CD4-positive, alpha-beta T cell (primary cell): ENCODE measurements at regions not wholly inside any gene's neighbourhood (a gene's known extent, or its start where the extent isn't known, plus 50 kb on each side); places are given as distances from the start of the nearest gene placed in this dataset.

Experiments
- ATAC-seq: fragments of 200-7000 bp; cut with Tn5 transposase; one replicate; pipeline ENCODE4 v1.10.0; 2022; ENCODE audit warnings: mild to moderate bottlenecking; ENCODE audit not compliant: poor library complexity
- CTCF ChIA-PET: fragments of 350-600 bp; sonication (Branson Sonifier 250); formaldehyde crosslinking; loops from one replicate; lab custom pipeline; 2021; ENCODE audit warnings: antibody characterized with exemption, inconsistent platforms; lab: Charles Lee
- POLR2A ChIA-PET: fragments of 350-600 bp; sonication (Branson Sonifier 250); formaldehyde crosslinking; loops from one replicate; lab custom pipeline; 2021; ENCODE audit warnings: antibody characterized with exemption, inconsistent platforms; lab: Charles Lee
- DNase-seq, 14 experiments: peaks; one replicate each; pipeline ENCODE4 v3.0.0-alpha.2; 2013 to 2020; ENCODE audit warnings: mixed read lengths in 2 of 14
- H3K27ac ChIP-seq, 2 donors: one replicate each; pipeline versions ENCODE4 v1.5.1 to v1.7.0; 2013; ENCODE audit warnings: low read length in 2 of 2, low read depth in 1 of 2, mild to moderate bottlenecking in 1 of 2
- H3K27me3 ChIP-seq, 2 experiments: 1 replicate in 1 of 2; 2 replicates in 1 of 2; pipeline versions ENCODE4 v1.6.1 to v1.7.0; 2013; ENCODE audit warnings: low read length in 2 of 2, control low read depth in 1 of 2, mild to moderate bottlenecking in 1 of 2, moderate library complexity in 1 of 2; ENCODE audit not compliant: insufficient read depth in 2 of 2, control insufficient read depth in 1 of 2
- H3K36me3 ChIP-seq: one replicate; pipeline ENCODE4 v1.6.1; 2013; ENCODE audit warnings: low read length, control low read depth; ENCODE audit not compliant: insufficient read depth
- H3K4me1 ChIP-seq: one replicate; pipeline ENCODE4 v1.6.1; 2013; ENCODE audit warnings: low read length, control low read depth; ENCODE audit not compliant: insufficient read depth
- H3K4me3 ChIP-seq: one replicate; pipeline ENCODE4 v1.5.1; 2013; ENCODE audit warnings: mild to moderate bottlenecking, low read length, moderate library complexity
- H3K9me3 ChIP-seq, 2 experiments: 1 replicate in 1 of 2; 2 replicates in 1 of 2; pipeline versions ENCODE4 v1.6.1 to v1.7.0; 2013; ENCODE audit warnings: low read length in 2 of 2, mild to moderate bottlenecking in 2 of 2, control low read depth in 1 of 2, moderate library complexity in 1 of 2; ENCODE audit not compliant: control insufficient read depth in 1 of 2, insufficient read depth in 1 of 2
- H3K27ac Mint-ChIP-seq: one replicate; pipeline ENCODE4 v1.8.0; 2020; ENCODE audit warnings: mixed read lengths
- H3K27me3 Mint-ChIP-seq: one replicate; pipeline ENCODE4 v1.8.0; 2021; ENCODE audit warnings: mixed read lengths
- H3K36me3 Mint-ChIP-seq: one replicate; pipeline ENCODE4 v1.8.0; 2021; ENCODE audit warnings: low read depth, mixed read lengths
- H3K4me1 Mint-ChIP-seq: one replicate; pipeline ENCODE4 v1.8.0; 2021; ENCODE audit warnings: low read depth, mixed read lengths
- H3K4me3 Mint-ChIP-seq: one replicate; pipeline ENCODE4 v1.8.0; 2020; ENCODE audit warnings: mild to moderate bottlenecking, mixed read lengths
- H3K9me3 Mint-ChIP-seq: one replicate; pipeline ENCODE4 v1.8.0; 2020; ENCODE audit warnings: mixed read lengths
- CTCF ChIP-seq: fragments of 200-600 bp; IDR thresholded peaks from one replicate; pipeline ENCODE4 v1.8.0; 2022; ENCODE audit warnings: antibody characterized with exemption, mild to moderate bottlenecking
- intact Hi-C, 2 experiments: fragments of 100-400 bp; cut with DNase I in 1 of 2; cut with micrococcal nuclease in 1 of 2; formaldehyde crosslinking; loops; one replicate each; pipeline versions ENCODE4 v1.15.1 to v1.9.0; 2023 to 2025; cut with DNase I, micrococcal nuclease

- H3K4me1 Mint-ChIP-seq, result peaks cover 18% of the 10 kb centered on the region
- no peak for TF ChIP-seq CTCF
- CTCF ChIA-PET, result no interaction called here
- no peak overlapping the region for H3K4me3 Mint-ChIP-seq
- DNase-seq, result no peak
- H3K36me3 ChIP-seq, result no peaks in the 10 kb centered on the region
- H3K9me3 ChIP-seq, result no peaks in the 10 kb centered on the region
- H3K27me3 Mint-ChIP-seq, result peaks cover 9% of the 10 kb centered on the region
- no peaks in the 10 kb centered on the region for H3K27me3 ChIP-seq
- POLR2A ChIA-PET, result no interaction called here
- intact Hi-C loops, result no loop called here
- no peak for ATAC-seq
- H3K27ac ChIP-seq, result no peak overlapping the region
- H3K27ac Mint-ChIP-seq, result no peak overlapping the region
- no peak overlapping the region for H3K4me3 ChIP-seq
- H3K4me1 ChIP-seq, result peaks cover 22% of the 10 kb centered on the region
- H3K9me3 Mint-ChIP-seq, result no peaks in the 10 kb centered on the region
- no peaks in the 10 kb centered on the region for H3K36me3 Mint-ChIP-seq
Observed at GRCh38 chr14:61176686-61177085, 104.5 kb downstream of the TMEM30B start.

GRCh38 chr14:61174987-61175386, 106.2 kb downstream of the TMEM30B start:
- POLR2A ChIA-PET, result interaction anchor here (0.7 kb wide), 1 partner anchor 8 kb away, joined by 3 read pairs; no protein-coding TSS in a partner anchor
- no peaks in the 10 kb centered on the region for H3K36me3 ChIP-seq
- TF ChIP-seq CTCF, result no peak
- Mint-ChIP-seq H3K27ac (no peak overlapping the region), H3K4me1 (peaks cover 18% of the 10 kb centered on the region), H3K4me3 (no peak overlapping the region), H3K36me3 (no peaks in the 10 kb centered on the region), H3K27me3 (peaks cover 18% of the 10 kb centered on the region), H3K9me3 (no peaks in the 10 kb centered on the region)
- H3K27me3 ChIP-seq, result peaks cover 0 to 4% of the 10 kb centered on the region in 2 experiments
- ATAC-seq (no peak), DNase-seq (no peak)
- CTCF ChIA-PET, result interaction anchor here (1.0 kb wide), 1 partner anchor 11 kb away, joined by 3 read pairs; no protein-coding TSS in a partner anchor
- H3K27ac ChIP-seq, result no peak overlapping the region
- peaks cover 22% of the 10 kb centered on the region for H3K4me1 ChIP-seq
- intact Hi-C loops, result no loop called here
- H3K9me3 ChIP-seq, result no peaks in the 10 kb centered on the region
- no peak overlapping the region for H3K4me3 ChIP-seq

GRCh38 chr14:61174441-61174891, 106.7 kb downstream of the TMEM30B start:
- intact Hi-C loops, result no loop called here
- peaks cover 17% of the 10 kb centered on the region for H3K27me3 Mint-ChIP-seq
- H3K4me3 Mint-ChIP-seq, result no peak overlapping the region
- Histone ChIP-seq H3K4me1 (peaks cover 22% of the 10 kb centered on the region), H3K27ac (no peak overlapping the region), H3K4me3 (no peak overlapping the region), H3K27me3 (peaks cover 0 to 4% of the 10 kb centered on the region in 2 experiments), H3K9me3 (no peaks in the 10 kb centered on the region), H3K36me3 (no peaks in the 10 kb centered on the region)
- H3K9me3 Mint-ChIP-seq, result no peaks in the 10 kb centered on the region
- H3K27ac Mint-ChIP-seq, result no peak overlapping the region
- no peaks in the 10 kb centered on the region for H3K36me3 Mint-ChIP-seq
- DNase-seq, result no peak
- peaks cover 18% of the 10 kb centered on the region for H3K4me1 Mint-ChIP-seq
- POLR2A ChIA-PET, result no interaction called here
- TF ChIP-seq CTCF, result no peak
- no peak for ATAC-seq
- CTCF ChIA-PET, result interaction anchor here (1.0 kb wide), 1 partner anchor 12 kb away, joined by 3 read pairs; no protein-coding TSS in a partner anchor
